Transverse colon (tissue), 4 donors: ENCODE measurements at regions not wholly inside any gene's neighbourhood (a gene's known extent, or its start where the extent isn't known, plus 50 kb on each side); places are given as distances from the start of the nearest gene placed in this dataset.

ENCODE experiments used
- DNase-seq: peaks from one replicate; pipeline ENCODE4 v3.0.0-alpha.2; 2019
- H3K27ac ChIP-seq, 4 donors: fragments of 200-600 bp; sonication (generic); 2 replicates each; pipeline ENCODE4 v1.5.1; 2016 to 2018; ENCODE audit warnings: inconsistent platforms in 4 of 4
- H3K27me3 ChIP-seq: fragments of 200-600 bp; sonication (generic); 2 replicates; pipeline ENCODE4 v1.5.1; 2017; ENCODE audit warnings: inconsistent platforms
- H3K36me3 ChIP-seq, 4 donors: fragments of 200-600 bp; sonication (generic); 2 replicates each; pipeline ENCODE4 v1.5.1; 2017 to 2019; ENCODE audit warnings: inconsistent platforms in 4 of 4
- H3K4me1 ChIP-seq, 4 donors: fragments of 200-600 bp; sonication (generic); 2 replicates each; pipeline ENCODE4 v1.5.1; 2017 to 2020; ENCODE audit warnings: inconsistent platforms in 4 of 4
- H3K4me3 ChIP-seq, 4 donors: fragments of 200-600 bp; sonication (generic); 1 replicate in 1 of 4; 2 replicates in 3 of 4; pipeline versions ENCODE4 v1.5.1 to v1.6.1; 2017 to 2019; ENCODE audit warnings: inconsistent platforms in 4 of 4
- H3K9me3 ChIP-seq, 2 donors: fragments of 200-600 bp; sonication (generic); 2 replicates each; pipeline ENCODE4 v1.5.1; 2017 to 2019; ENCODE audit warnings: inconsistent platforms in 2 of 2
- CTCF ChIP-seq, 5 experiments: fragments of 200-600 bp in 3 of 5; fragments of 450-650 bp in 2 of 5; sonication (generic) in 3 of 5; IDR thresholded peaks; 1 replicate in 2 of 5; 2 replicates in 3 of 5; pipeline ENCODE4 v1.5.1; 2016 to 2017; ENCODE audit warnings: antibody characterized with exemption in 5 of 5, inconsistent platforms in 3 of 5, mild to moderate bottlenecking in 2 of 5, moderate library complexity in 1 of 5
- EP300 ChIP-seq: sonication (generic); formaldehyde crosslinking; IDR thresholded peaks from one replicate; pipeline ENCODE4 v1.6.1; 2017; ENCODE audit warnings: antibody characterized with exemption, low read depth
- POLR2A ChIP-seq: fragments of 450-650 bp; IDR thresholded peaks from one replicate; pipeline ENCODE4 v1.6.1; 2016; ENCODE audit warnings: antibody characterized with exemption, mild to moderate bottlenecking, moderate library complexity
- POLR2AphosphoS5 ChIP-seq, 3 donors: sonication (generic); formaldehyde crosslinking; IDR thresholded peaks; one replicate each; pipeline ENCODE4 v1.6.1; 2016; ENCODE audit warnings: antibody characterized with exemption in 3 of 3
- WGBS, 2 donors: methylation state at CpG; one replicate each; pipeline ENCODE4 v1.1.5; 2018; ENCODE audit warnings: low coverage in 1 of 2; 5-methylcytosine and 5-hydroxymethylcytosine counted together
- in situ Hi-C, 4 donors: fragments of 200-750 bp; cut with MboI; loops; one replicate each; pipeline versions ENCODE4 v1.15.0 to v1.15.1; 2017; ENCODE audit warnings: low sequenced_read_pairs in 3 of 4, low pct_ligation_motif_present in 1 of 4, low pct_unique_long_range_greater_than_20kb in 1 of 4
- intact Hi-C: fragments of 100-400 bp; cut with DNase I; formaldehyde crosslinking; loops from one replicate; pipeline ENCODE4 v1.15.1; 2023; ENCODE audit warnings: low total_unique reads

- intact Hi-C loops, result no loop called here
- Histone ChIP-seq H3K36me3 (no peaks in the 10 kb centered on the region), H3K4me1 (no peaks in the 10 kb centered on the region), H3K4me3 (no peak overlapping the region), H3K27me3 (no peaks in the 10 kb centered on the region), H3K9me3 (no peaks in the 10 kb centered on the region), H3K27ac (no peak overlapping the region)
- in situ Hi-C loops, result no loop called here
- no peak for TF ChIP-seq CTCF (IDR thresholded peaks at IDR 0.05)
- TF ChIP-seq POLR2AphosphoS5 (IDR thresholded peaks at IDR 0.05), result no peak
- TF ChIP-seq EP300, result no peak
- no peak for TF ChIP-seq POLR2A
- WGBS, 2 donors, result 60 to 81% methylated on average over 3 of the region's 3 CpGs
- no peak for DNase-seq
These were observed 205.4 kb upstream of the ITGA1 start for GRCh38 chr5:52582313-52582712.

DNA sequence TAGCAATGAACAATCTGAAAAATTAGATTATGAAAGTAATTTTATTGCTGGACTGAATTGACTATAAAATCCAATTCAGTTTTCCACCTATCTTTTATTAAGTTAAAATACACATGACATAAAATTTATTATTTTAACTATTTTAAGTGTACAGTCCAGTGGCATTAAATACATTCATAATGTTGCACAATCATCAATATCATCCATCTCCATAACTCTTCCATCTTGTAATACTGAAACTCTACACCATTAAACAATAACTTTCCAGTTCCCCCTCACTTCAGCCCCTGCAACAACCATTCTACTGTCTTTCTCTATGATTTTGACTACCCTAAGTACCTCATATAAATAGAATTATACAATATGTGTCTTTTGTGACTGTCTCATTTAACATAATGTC, 200.6 kb upstream of the ITGA1 start:
- Histone ChIP-seq H3K4me1 (no peaks in the 10 kb centered on the region), H3K36me3 (no peaks in the 10 kb centered on the region), H3K9me3 (no peaks in the 10 kb centered on the region), H3K27me3 (no peaks in the 10 kb centered on the region), H3K4me3 (no peak overlapping the region), H3K27ac (no peak overlapping the region)
- intact Hi-C loops, result no loop called here
- DNase-seq, result no peak
- in situ Hi-C loops, result no loop called here
- TF ChIP-seq POLR2AphosphoS5 (IDR thresholded peaks at IDR 0.05), result no peak
- no peak for TF ChIP-seq EP300
- TF ChIP-seq POLR2A, result no peak
- no peak for TF ChIP-seq CTCF (IDR thresholded peaks at IDR 0.05)

- no peak for DNase-seq
- TF ChIP-seq POLR2A (no peak), EP300 (no peak), CTCF (IDR thresholded peaks at IDR 0.05) (no peak), POLR2AphosphoS5 (IDR thresholded peaks at IDR 0.05) (no peak)
- Histone ChIP-seq H3K27ac (no peak overlapping the region), H3K36me3 (no peaks in the 10 kb centered on the region), H3K4me3 (no peak overlapping the region), H3K4me1 (peaks cover 0 to 7% (median 0%) of the 10 kb centered on the region in 4 donors), H3K9me3 (no peaks in the 10 kb centered on the region), H3K27me3 (no peaks in the 10 kb centered on the region)
- intact Hi-C loops (no loop called here), in situ Hi-C loops (no loop called here)
- 92% methylated on average over 2 of the region's 2 CpGs; no CpG with 5 or more reads in 1 of the 2 donors for WGBS, 2 donors
These were observed 190.1 kb upstream of the ITGA1 start for GRCh38 chr5:52597625-52598024.

- in situ Hi-C loops, result no loop called here
- H3K27me3 ChIP-seq, result no peaks in the 10 kb centered on the region
- no peaks in the 10 kb centered on the region for H3K36me3 ChIP-seq
- intact Hi-C loops, result no loop called here
- no peaks in the 10 kb centered on the region for H3K9me3 ChIP-seq
- TF ChIP-seq CTCF (IDR thresholded peaks at IDR 0.05), result no peak
- TF ChIP-seq POLR2A, result no peak
- TF ChIP-seq POLR2AphosphoS5 (IDR thresholded peaks at IDR 0.05), result no peak
- TF ChIP-seq EP300, result no peak
- 12 to 25% methylated on average over 3 to 5 of the region's 5 CpGs for WGBS, 2 donors
- H3K27ac ChIP-seq, result no peak overlapping the region
- no peak overlapping the region for H3K4me3 ChIP-seq
- DNase-seq, result no peak
- H3K4me1 ChIP-seq, result peaks cover 0 to 13% (median 0%) of the 10 kb centered on the region in 4 donors
These were observed 188.7 kb upstream of the ITGA1 start for GRCh38 chr5:52598968-52599367.
